ENCODE measurements at regions not wholly inside any gene's neighbourhood (a gene's known extent, or its start where the extent isn't known, plus 50 kb on each side); places are given as distances from the start of the nearest gene placed in this dataset.

GRCh38 chr5:58276431-58276830 is 183.5 kb downstream of the PLK2 start:
- no peak overlapping the region for H2AFZ ChIP-seq (ENCODE audit: low read depth, low read length)
- H3K4me3 ChIP-seq (ENCODE audit: low read length), result no peak overlapping the region
- no peaks in the 10 kb centered on the region for H3K36me3 ChIP-seq (ENCODE audit: insufficient read depth, low read length)

GRCh38 chr5:58275516-58275915 is 184.4 kb downstream of the PLK2 start:
- Histone ChIP-seq H3K9me3 (ENCODE audit: low read length) (peaks cover 4% of the 10 kb centered on the region), H3K4me3 (ENCODE audit: low read length) (no peak overlapping the region), H3K4me1 (ENCODE audit: insufficient read depth, low read length) (no peaks in the 10 kb centered on the region), H3K27me3 (ENCODE audit: insufficient read depth, low read length) (no peaks in the 10 kb centered on the region), H2AFZ (ENCODE audit: low read depth, low read length) (no peak overlapping the region), H3K36me3 (ENCODE audit: insufficient read depth, low read length) (no peaks in the 10 kb centered on the region)

More at GRCh38 chr5:58276431-58276830, 183.5 kb downstream of the PLK2 start:
- Histone ChIP-seq H3K9me3 (ENCODE audit: low read length) (peaks cover 4% of the 10 kb centered on the region), H3K4me1 (ENCODE audit: insufficient read depth, low read length) (no peaks in the 10 kb centered on the region), H3K27me3 (ENCODE audit: insufficient read depth, low read length) (no peaks in the 10 kb centered on the region)

GRCh38 chr5:58274191-58274590 is 185.7 kb downstream of the PLK2 start:
- Histone ChIP-seq H2AFZ (ENCODE audit: low read depth, low read length) (no peak overlapping the region), H3K4me3 (ENCODE audit: low read length) (no peak overlapping the region), H3K36me3 (ENCODE audit: insufficient read depth, low read length) (no peaks in the 10 kb centered on the region), H3K27me3 (ENCODE audit: insufficient read depth, low read length) (no peaks in the 10 kb centered on the region), H3K9me3 (ENCODE audit: low read length) (peaks cover 4% of the 10 kb centered on the region), H3K4me1 (ENCODE audit: insufficient read depth, low read length) (no peaks in the 10 kb centered on the region)

- Histone ChIP-seq H3K36me3 (ENCODE audit: insufficient read depth, low read length) (no peaks in the 10 kb centered on the region), H3K4me3 (ENCODE audit: low read length) (no peak overlapping the region), H3K4me1 (ENCODE audit: insufficient read depth, low read length) (no peaks in the 10 kb centered on the region), H2AFZ (ENCODE audit: low read depth, low read length) (no peak overlapping the region), H3K9me3 (ENCODE audit: low read length) (peaks cover 4% of the 10 kb centered on the region), H3K27me3 (ENCODE audit: insufficient read depth, low read length) (no peaks in the 10 kb centered on the region)
Observed at GRCh38 chr5:58273711-58274110, 186.2 kb downstream of the PLK2 start.

GRCh38 chr5:58268268-58268667 is 191.6 kb downstream of the PLK2 start:
- Histone ChIP-seq H3K9me3 (ENCODE audit: low read length) (no peaks in the 10 kb centered on the region), H3K4me3 (ENCODE audit: low read length) (no peak overlapping the region), H3K27me3 (ENCODE audit: insufficient read depth, low read length) (no peaks in the 10 kb centered on the region), H3K4me1 (ENCODE audit: insufficient read depth, low read length) (peaks cover 6% of the 10 kb centered on the region), H3K36me3 (ENCODE audit: insufficient read depth, low read length) (no peaks in the 10 kb centered on the region), H2AFZ (ENCODE audit: low read depth, low read length) (no peak overlapping the region)

GRCh38 chr5:58266402-58266801 is 193.5 kb downstream of the PLK2 start:
- Histone ChIP-seq H3K4me3 (ENCODE audit: low read length) (no peak overlapping the region), H3K9me3 (ENCODE audit: low read length) (no peaks in the 10 kb centered on the region), H3K4me1 (ENCODE audit: insufficient read depth, low read length) (peaks cover 6% of the 10 kb centered on the region), H3K36me3 (ENCODE audit: insufficient read depth, low read length) (no peaks in the 10 kb centered on the region), H2AFZ (ENCODE audit: low read depth, low read length) (no peak overlapping the region), H3K27me3 (ENCODE audit: insufficient read depth, low read length) (no peaks in the 10 kb centered on the region)

- Histone ChIP-seq H3K27me3 (ENCODE audit: insufficient read depth, low read length) (no peaks in the 10 kb centered on the region), H3K4me1 (ENCODE audit: insufficient read depth, low read length) (peaks cover 6% of the 10 kb centered on the region), H3K9me3 (ENCODE audit: low read length) (no peaks in the 10 kb centered on the region), H3K4me3 (ENCODE audit: low read length) (no peak overlapping the region), H2AFZ (ENCODE audit: low read depth, low read length) (no peak overlapping the region), H3K36me3 (ENCODE audit: insufficient read depth, low read length) (no peaks in the 10 kb centered on the region)
Observed at GRCh38 chr5:58265246-58265930, 194.5 kb downstream of the PLK2 start.

GRCh38 chr5:58264276-58264675 is 195.6 kb downstream of the PLK2 start:
- Histone ChIP-seq H3K4me1 (ENCODE audit: insufficient read depth, low read length) (peaks cover 8% of the 10 kb centered on the region), H2AFZ (ENCODE audit: low read depth, low read length) (no peak overlapping the region), H3K27me3 (ENCODE audit: insufficient read depth, low read length) (no peaks in the 10 kb centered on the region), H3K9me3 (ENCODE audit: low read length) (no peaks in the 10 kb centered on the region), H3K4me3 (ENCODE audit: low read length) (no peak overlapping the region), H3K36me3 (ENCODE audit: insufficient read depth, low read length) (no peaks in the 10 kb centered on the region)

GRCh38 chr5:58263296-58263695 is 196.6 kb downstream of the PLK2 start:
- H3K4me1 ChIP-seq (ENCODE audit: insufficient read depth, low read length), result peaks cover 8% of the 10 kb centered on the region
- H3K36me3 ChIP-seq (ENCODE audit: insufficient read depth, low read length), result no peaks in the 10 kb centered on the region
- H3K4me3 ChIP-seq (ENCODE audit: low read length), result no peak overlapping the region
- no peak overlapping the region for H2AFZ ChIP-seq (ENCODE audit: low read depth, low read length)
- H3K9me3 ChIP-seq (ENCODE audit: low read length), result no peaks in the 10 kb centered on the region
- no peaks in the 10 kb centered on the region for H3K27me3 ChIP-seq (ENCODE audit: insufficient read depth, low read length)

- Histone ChIP-seq H3K4me3 (ENCODE audit: low read length) (no peak overlapping the region), H2AFZ (ENCODE audit: low read depth, low read length) (no peak overlapping the region), H3K27me3 (ENCODE audit: insufficient read depth, low read length) (no peaks in the 10 kb centered on the region), H3K4me1 (ENCODE audit: insufficient read depth, low read length) (peaks cover 8% of the 10 kb centered on the region), H3K9me3 (ENCODE audit: low read length) (no peaks in the 10 kb centered on the region), H3K36me3 (ENCODE audit: insufficient read depth, low read length) (no peaks in the 10 kb centered on the region)
Observed at GRCh38 chr5:58262226-58262625, 197.7 kb downstream of the PLK2 start.

GRCh38 chr5:58261605-58262004 is 198.3 kb downstream of the PLK2 start:
- no peak overlapping the region for H3K4me3 ChIP-seq (ENCODE audit: low read length)
- no peaks in the 10 kb centered on the region for H3K9me3 ChIP-seq (ENCODE audit: low read length)

GRCh38 chr5:58260243-58260642 is 199.6 kb downstream of the PLK2 start:
- H3K4me3 ChIP-seq (ENCODE audit: low read length), result no peak overlapping the region
- peaks cover 6% of the 10 kb centered on the region for H3K4me1 ChIP-seq (ENCODE audit: insufficient read depth, low read length)
- no peaks in the 10 kb centered on the region for H3K36me3 ChIP-seq (ENCODE audit: insufficient read depth, low read length)
- H3K9me3 ChIP-seq (ENCODE audit: low read length), result no peaks in the 10 kb centered on the region
- H3K27me3 ChIP-seq (ENCODE audit: insufficient read depth, low read length), result no peaks in the 10 kb centered on the region
- no peak overlapping the region for H2AFZ ChIP-seq (ENCODE audit: low read depth, low read length)

More at GRCh38 chr5:58261605-58262004, 198.3 kb downstream of the PLK2 start:
- H3K4me1 ChIP-seq (ENCODE audit: insufficient read depth, low read length), result peaks cover 8% of the 10 kb centered on the region
- H3K36me3 ChIP-seq (ENCODE audit: insufficient read depth, low read length), result no peaks in the 10 kb centered on the region
- no peaks in the 10 kb centered on the region for H3K27me3 ChIP-seq (ENCODE audit: insufficient read depth, low read length)
- H2AFZ ChIP-seq (ENCODE audit: low read depth, low read length), result no peak overlapping the region

- Histone ChIP-seq H3K4me3 (ENCODE audit: low read length) (no peak overlapping the region), H3K36me3 (ENCODE audit: insufficient read depth, low read length) (no peaks in the 10 kb centered on the region), H3K4me1 (ENCODE audit: insufficient read depth, low read length) (peaks cover 6% of the 10 kb centered on the region), H2AFZ (ENCODE audit: low read depth, low read length) (no peak overlapping the region), H3K9me3 (ENCODE audit: low read length) (no peaks in the 10 kb centered on the region), H3K27me3 (ENCODE audit: insufficient read depth, low read length) (no peaks in the 10 kb centered on the region)
Observed at GRCh38 chr5:58259685-58260152, 200.2 kb downstream of the PLK2 start.
